ENCODE measurements at regions not wholly inside any gene's neighbourhood (a gene's known extent, or its start where the extent isn't known, plus 50 kb on each side); places are given as distances from the start of the nearest gene placed in this dataset.

DNA sequence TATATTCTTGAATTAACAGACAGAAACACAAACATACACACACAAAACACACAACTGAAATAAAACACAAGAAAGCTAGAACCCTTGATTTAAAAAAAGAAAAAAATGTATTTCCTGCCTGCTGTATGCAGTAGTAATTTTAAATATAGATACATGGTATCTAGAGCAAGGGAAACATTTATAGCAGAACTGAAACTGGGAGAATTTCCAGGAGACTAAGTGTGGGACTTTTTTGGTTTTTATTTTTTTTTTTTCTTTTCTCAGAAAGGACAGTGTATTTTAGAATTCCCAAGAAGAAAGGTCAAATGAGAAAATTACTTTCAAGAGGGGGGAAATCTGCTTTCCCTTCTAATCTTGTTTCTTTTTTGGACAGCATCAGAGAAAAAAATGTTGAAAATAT lies 558.9 kb upstream of the PKDCC start:
- no peak for DNase-seq (ENCODE audit: low read depth)

DNA sequence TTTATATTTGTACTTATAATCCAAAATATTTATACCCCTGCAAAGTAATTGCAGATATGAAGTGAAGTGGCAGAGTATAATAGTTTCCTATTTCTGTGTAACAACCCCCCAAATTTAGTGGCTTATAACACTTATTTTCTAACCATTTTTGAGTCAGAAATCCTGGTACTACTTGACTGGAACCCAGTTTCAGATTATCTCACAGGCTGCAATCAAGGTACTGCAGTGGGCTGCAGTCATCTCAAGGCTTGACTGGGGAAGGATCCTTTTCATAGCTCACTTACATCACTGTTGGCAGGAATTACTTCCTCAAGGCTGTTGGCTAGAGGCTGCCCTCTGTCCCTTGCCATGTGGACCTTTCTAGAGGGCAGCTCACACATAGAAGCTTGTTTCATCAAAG lies 558.2 kb upstream of the PKDCC start:
- DNase-seq (ENCODE audit: low read depth), result no peak

DNA sequence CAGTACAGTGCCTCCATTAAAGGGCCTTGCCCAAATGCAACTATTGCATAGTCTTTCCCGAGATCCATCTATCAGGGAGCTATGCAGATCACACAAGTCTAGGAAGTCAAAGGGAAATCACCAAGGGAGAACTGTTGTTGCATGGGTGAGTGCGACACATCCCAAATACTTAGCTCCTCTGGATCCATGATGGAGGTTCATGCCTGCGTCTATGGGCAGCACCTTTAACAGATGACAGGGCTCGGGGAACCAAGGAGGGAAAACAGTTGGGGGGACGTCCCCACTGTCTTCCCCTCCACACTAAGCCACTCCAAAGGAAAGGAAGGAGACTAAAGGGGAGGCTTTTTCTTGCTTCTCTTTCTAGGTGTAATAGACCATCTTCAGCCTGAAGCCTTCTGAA lies 552.8 kb upstream of the PKDCC start:
- DNase-seq (ENCODE audit: low read depth), result no peak

DNA sequence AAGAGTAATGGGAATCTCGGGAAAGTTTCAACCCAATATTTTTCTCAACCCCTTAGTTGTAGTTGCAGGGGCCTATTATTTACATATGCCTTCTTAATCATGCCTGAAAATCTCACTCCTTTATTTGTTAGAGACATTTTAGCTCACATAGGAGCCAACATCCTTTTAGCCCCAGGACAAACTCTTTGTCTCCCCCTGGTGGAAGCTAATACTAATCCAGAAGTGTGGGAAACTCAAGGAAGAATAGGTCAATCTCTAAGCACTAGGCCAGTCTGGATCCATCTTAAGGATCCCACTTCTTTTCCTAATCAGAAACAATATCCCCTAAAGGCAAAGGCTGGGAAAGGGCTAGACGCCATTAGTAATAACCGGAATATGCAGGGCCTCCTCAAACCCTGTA lies 550.9 kb upstream of the PKDCC start:
- no peak for DNase-seq (ENCODE audit: low read depth)

GRCh38 chr2:41498781-41499180 lies 549.0 kb upstream of the PKDCC start:
- no peak for DNase-seq (ENCODE audit: low read depth)

DNA sequence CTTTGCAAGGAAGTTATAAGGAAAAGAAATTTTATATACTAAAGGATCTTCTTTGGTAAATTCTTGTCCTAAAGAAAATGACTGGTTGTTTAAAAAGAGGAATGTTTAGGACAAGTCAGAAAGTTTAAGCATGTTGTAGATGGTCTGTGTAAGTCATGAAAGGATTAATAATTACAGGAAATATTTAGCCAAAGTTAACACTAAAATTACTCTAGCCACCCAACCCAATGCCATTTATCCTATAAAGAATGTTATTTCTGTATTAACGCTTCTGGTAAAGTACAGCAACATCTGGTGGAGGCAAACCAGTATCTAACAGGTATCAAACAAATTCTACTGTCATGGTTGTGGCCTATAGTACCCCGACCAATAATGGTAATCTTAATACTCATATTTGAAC lies 546.9 kb upstream of the PKDCC start:
- DNase-seq (ENCODE audit: low read depth), result no peak

DNA sequence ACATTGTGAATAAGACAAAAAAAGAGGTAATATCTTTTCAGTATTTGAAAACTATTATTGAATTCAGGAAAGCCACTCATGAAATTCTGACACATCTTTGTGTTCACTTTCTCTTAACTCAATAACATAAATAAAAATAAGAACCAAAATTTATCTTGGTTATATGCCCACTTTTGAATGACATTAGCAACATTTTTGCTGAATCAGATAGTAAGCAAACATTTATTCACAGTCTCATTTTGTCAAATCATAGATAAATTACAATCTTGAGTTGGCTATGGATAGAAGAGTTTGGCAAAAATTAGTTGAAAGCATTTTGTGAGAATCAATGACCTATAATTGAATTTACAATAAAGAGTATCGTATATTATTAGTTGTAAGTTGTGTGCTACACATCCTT lies 545.1 kb upstream of the PKDCC start:
- DNase-seq (ENCODE audit: low read depth), result no peak

DNA sequence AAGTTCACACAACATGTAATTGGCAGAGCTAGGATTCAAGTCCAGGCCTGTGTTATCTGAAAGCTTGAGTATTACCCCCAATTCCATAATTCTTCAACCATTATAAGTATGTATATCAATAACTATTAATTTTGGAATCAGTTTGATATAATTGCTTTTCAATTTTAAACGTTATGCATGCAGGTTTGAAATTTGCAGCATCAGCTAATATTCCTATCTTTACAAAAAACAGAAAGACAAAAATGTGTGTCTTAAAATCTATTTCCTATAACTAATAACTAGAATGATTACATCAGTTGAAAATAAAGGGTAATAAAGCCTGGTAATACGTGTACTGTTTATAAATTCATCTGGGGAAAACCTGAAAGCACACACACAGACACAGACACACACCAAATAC lies 543.3 kb upstream of the PKDCC start:
- DNase-seq (ENCODE audit: low read depth), result no peak

DNA sequence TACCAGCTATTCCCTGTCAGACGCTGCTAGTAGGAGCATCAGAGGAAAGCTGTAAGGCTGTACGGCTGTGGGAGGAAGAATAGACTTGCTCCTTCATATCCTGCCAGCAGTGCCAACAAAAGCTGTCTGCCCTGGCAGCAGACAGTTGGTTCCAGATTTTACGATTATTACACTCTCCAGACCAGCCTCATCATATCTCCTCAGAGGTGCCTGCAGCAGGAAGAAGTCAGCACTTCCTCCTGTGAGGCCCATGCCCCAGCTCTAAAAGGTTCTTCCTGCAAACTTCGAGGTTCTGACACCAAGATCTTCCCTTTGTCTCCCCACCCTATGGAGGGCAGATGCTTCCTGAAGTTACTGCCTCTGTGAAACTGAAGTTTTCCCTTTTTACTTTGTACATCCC lies 537.7 kb upstream of the PKDCC start:
- no peak for DNase-seq (ENCODE audit: low read depth)

GRCh38 chr2:41521211-41521610 lies 526.6 kb upstream of the PKDCC start:
- no peak for DNase-seq (ENCODE audit: low read depth)

GRCh38 chr2:41527525-41528323 lies 520.1 kb upstream of the PKDCC start:
- DNase-seq (ENCODE audit: low read depth), result no peak

GRCh38 chr2:41535575-41535974 lies 512.2 kb upstream of the PKDCC start:
- DNase-seq (ENCODE audit: low read depth), result no peak

DNA sequence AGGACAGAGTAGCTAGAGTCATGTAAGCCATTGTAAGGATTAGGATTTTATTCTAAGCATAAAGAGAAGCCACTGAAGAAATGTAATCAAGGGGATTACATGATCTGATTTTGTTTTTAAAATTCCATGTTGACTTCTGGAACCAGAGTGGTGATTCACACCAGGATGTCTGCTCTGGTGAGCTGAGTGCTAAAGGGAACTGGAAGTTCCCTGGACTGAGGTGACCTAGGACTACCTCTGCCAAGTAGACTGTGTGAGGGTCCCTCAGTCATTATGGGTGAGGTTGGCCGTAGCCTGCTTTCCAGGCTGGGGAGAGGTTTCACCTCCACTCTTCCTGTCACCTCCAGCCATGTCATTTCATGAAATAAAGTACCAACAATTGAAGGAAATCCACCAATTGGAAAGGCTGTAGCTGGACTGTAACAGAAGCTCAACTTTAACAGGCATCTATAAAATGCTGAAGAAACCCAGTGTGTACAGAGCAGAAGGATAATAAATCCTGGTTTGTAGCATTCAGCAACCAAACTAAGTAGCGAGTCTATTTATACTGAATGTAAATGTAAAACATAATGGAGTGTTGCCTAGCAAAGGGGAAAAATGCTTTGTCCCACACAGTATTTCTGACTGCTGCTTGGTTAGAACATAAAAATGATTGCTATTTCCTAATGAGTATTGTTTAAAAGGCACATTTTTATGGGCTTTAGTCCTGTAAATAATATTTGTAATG lies 507.4 kb upstream of the PKDCC start:
- no peak for DNase-seq (ENCODE audit: low read depth)

DNA sequence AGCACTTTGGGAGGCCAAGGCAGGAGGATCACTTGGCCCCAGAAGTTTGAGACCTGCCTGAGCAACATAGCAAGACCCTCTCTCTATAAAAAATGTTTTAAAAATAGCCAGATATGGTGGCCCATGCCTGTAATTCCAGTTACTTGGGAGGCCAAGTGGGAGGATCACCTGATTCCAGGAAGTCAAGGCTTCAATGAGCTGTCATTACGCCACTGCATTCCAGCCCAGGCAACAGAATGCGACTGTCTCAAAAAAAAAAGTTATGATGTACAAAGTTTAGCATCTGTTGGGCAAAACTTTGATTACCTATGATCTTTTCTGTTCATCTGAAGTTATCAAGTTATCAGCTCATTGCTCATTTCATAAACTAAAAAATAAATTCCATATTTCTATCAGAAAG lies 504.1 kb upstream of the PKDCC start:
- DNase-seq (ENCODE audit: low read depth), result no peak

- DNase-seq (ENCODE audit: low read depth), result no peak
Measured at GRCh38 chr2:41544709-41545108, 503.1 kb upstream of the PKDCC start.

- no peak for DNase-seq (ENCODE audit: low read depth)
Measured at GRCh38 chr2:41546031-41546430, 501.8 kb upstream of the PKDCC start.

DNA sequence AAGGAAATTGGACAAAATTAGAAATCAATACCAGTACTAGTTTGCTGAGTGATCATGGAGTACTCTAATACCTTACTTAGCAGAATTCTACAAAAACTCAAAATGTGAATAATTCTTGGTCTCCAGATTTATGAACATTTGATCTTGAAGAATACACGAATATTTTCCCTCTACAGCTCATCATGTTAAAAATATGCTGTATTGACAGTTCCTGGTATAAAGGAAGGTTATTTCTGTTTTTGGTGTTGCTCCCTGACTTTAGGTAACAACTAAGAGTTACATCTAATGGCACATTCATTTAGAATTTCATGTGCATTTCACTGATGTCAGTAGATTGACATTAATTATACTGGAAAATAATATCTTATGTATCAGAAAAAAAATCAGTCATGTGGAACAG lies 479.2 kb upstream of the PKDCC start:
- DNase-seq (ENCODE audit: low read depth), result no peak

- no peak for DNase-seq (ENCODE audit: low read depth)
Measured at GRCh38 chr2:41572154-41572553, 475.7 kb upstream of the PKDCC start.

DNA sequence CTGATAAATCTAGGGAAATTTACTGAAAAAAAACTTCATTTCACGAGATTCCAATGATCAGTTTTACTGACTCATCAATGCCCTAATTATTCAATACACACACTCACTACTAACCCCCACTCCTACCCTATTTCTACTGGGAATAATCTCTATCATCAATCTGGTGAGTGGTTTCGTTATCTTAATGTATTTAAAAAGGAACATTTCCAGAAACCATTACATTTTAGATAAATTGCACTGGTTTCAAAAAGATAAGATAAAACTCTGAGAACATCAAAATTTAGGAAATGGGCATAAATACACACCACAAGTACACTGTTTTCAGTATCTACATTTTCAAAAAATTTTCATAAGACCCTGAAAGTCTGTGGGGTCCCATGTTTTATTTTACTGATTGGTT lies 471.4 kb upstream of the PKDCC start:
- no peak for DNase-seq (ENCODE audit: low read depth)

DNA sequence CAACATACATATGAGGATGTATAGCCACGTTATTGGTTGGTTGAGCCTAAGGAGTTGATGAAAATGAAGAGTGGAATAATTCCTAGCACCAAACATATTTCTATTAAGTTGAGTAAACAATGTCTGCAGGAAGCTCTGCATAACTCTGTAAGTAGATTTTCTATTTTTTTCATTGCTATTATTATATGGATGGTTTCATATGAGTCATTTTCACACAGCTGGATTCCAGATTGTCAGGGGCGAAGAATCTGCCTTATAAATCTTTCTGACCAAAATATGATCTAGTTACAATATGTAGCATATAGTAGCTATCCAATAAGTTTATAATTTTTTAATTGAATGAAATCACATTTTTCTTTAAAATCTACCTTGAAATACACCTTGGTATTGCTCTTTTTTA lies 468.0 kb upstream of the PKDCC start:
- DNase-seq (ENCODE audit: low read depth), result no peak

DNA sequence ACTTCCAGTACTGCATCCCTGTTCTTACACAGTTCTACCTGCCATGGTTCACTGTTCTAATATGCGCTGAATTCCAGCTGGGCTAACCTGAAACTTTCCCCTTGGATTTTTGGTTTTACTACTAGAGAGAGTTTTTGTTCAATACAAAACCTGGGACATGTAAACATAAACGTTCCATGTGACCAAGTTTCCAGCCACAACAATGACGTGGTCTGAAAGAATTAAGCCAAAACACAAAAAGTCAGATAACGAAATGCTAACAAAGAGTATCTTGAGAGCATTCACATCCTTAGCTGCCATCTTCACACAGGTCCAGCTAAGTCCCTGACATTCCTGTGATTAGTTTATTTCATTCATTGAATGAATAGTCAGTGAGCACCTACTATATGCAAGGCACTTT lies 467.0 kb upstream of the PKDCC start:
- DNase-seq (ENCODE audit: low read depth), result no peak

GRCh38 chr2:41595240-41595639 lies 452.6 kb upstream of the PKDCC start:
- DNase-seq (ENCODE audit: low read depth), result no peak

DNA sequence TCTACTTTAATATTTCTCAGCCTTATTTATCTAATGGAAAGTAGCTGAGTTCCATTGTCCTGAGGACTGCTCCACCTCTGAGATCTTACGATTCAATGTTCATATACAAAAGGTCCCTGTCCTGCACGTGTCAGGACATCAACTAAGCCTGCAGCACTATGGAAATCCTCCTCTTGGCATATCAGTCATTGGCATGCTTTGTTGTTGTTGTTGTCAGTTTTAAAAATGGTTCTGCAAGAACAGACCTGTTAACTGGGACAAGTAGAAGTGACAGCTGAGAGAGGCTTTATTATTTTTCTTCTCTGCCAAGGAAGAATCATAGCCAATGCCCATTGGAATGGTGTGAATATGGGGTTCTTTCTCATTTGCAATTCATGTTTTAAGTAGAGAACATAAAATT lies 450.1 kb upstream of the PKDCC start:
- no peak for DNase-seq (ENCODE audit: low read depth)

All from fibroblast of gingiva (primary cell).